GM12878 (cell line): ENCODE measurements at regions not wholly inside any gene's neighbourhood (a gene's known extent, or its start where the extent isn't known, plus 50 kb on each side); places are given as distances from the start of the nearest gene placed in this dataset.

Source experiments
- ATAC-seq: fragments of 200-7000 bp; cut with Tn5 transposase; 3 replicates; pipeline ENCODE4 v1.9.1; 2020; ENCODE audit warnings: mild to moderate bottlenecking, moderate library complexity
- BruUV-seq: library from RNA; stranded (reverse); fragments of 400-500 nt; replicated peaks from 2 replicates; lab custom pipeline; 2021; lab: Mats Ljungman, UMichigan
- CTCF ChIA-PET: fragments of 300-600 bp; sonication (Branson Sonifier 250); formaldehyde crosslinking; extraction: SDS; loops from one replicate; lab custom pipeline; 2021; ENCODE audit warnings: inconsistent platforms; lab: Yijun Ruan, JAX
- POLR2A ChIA-PET: fragments of 350-600 bp; formaldehyde crosslinking; extraction: SDS; loops from one replicate; lab custom pipeline; 2021; ENCODE audit warnings: inconsistent platforms; lab: Charles Lee
- RAD21 ChIA-PET: fragments of 300-600 bp; sonication (Branson Sonifier 250); formaldehyde crosslinking; loops from one replicate; lab custom pipeline; 2023; ENCODE audit warnings: antibody characterized with exemption; ENCODE audit not compliant: unreplicated experiment; lab: Charles Lee
- SMC1A ChIA-PET: fragments of 300-600 bp; sonication (Branson Sonifier 250); formaldehyde crosslinking; loops from one replicate; lab custom pipeline; 2023; ENCODE audit not compliant: unreplicated experiment, uncharacterized antibody; lab: Charles Lee
- DNase-seq: peaks from one replicate; pipeline ENCODE4 v3.0.0-alpha.2; 2011; ENCODE audit warnings: low read depth, low spot score
- FAIRE-seq: peaks from 3 replicates; lab custom pipeline; 2011; peaks lifted over from hg19 to GRCh38; lab: Jason Lieb, UNC
- H2AFZ ChIP-seq: 2 replicates; pipeline ENCODE4 v1.6.0; 2011; ENCODE audit warnings: low read depth, low read length, control low read depth; ENCODE audit not compliant: control insufficient read depth
- H3K27ac ChIP-seq: 2 replicates; pipeline ENCODE4 v1.5.1; 2011; ENCODE audit warnings: control low read depth; ENCODE audit not compliant: control insufficient read depth, insufficient read depth
- H3K27me3 ChIP-seq, 2 experiments: replicated peaks in 1 of 2; 2 replicates each; pipeline versions ENCODE4 v1.6.0 to v1.6.1; 2011; ENCODE audit warnings: low read length in 1 of 2; ENCODE audit not compliant: control insufficient read depth in 2 of 2, insufficient read depth in 2 of 2
- H3K36me3 ChIP-seq, 2 experiments: 2 replicates each; pipeline ENCODE4 v1.5.1; 2011; ENCODE audit warnings: low read length in 1 of 2; ENCODE audit not compliant: control insufficient read depth in 2 of 2, insufficient read depth in 2 of 2
- H3K4me1 ChIP-seq: 2 replicates; pipeline ENCODE4 v1.6.1; 2011; ENCODE audit warnings: mild to moderate bottlenecking, low read length, moderate library complexity, mixed read lengths; ENCODE audit not compliant: control insufficient read depth, insufficient read depth
- H3K4me2 ChIP-seq: 2 replicates; pipeline ENCODE4 v1.6.0; 2011; ENCODE audit warnings: control low read depth; ENCODE audit not compliant: control insufficient read depth, insufficient read depth
- H3K4me3 ChIP-seq: fragments of 200-600 bp; sonication (generic); 2 replicates; pipeline ENCODE4 v1.5.1; 2016
- H3K79me2 ChIP-seq: 2 replicates; pipeline ENCODE4 v1.6.0; 2011; ENCODE audit warnings: low read length; ENCODE audit not compliant: control insufficient read depth, insufficient read depth
- H3K9ac ChIP-seq: 2 replicates; pipeline ENCODE4 v1.8.0; 2011; ENCODE audit warnings: low read length, control low read depth, mixed read lengths; ENCODE audit not compliant: control insufficient read depth, insufficient read depth
- H3K9me3 ChIP-seq: replicated peaks from 3 replicates; pipeline ENCODE4 v1.5.1; 2011; ENCODE audit warnings: mild to moderate bottlenecking, low read length; ENCODE audit not compliant: control insufficient read depth, insufficient read depth
- H4K20me1 ChIP-seq: 2 replicates; pipeline ENCODE4 v1.6.0; 2011; ENCODE audit not compliant: control insufficient read depth, insufficient read depth
- GATAD2B ChIP-seq: fragments of 450-650 bp; conservative IDR thresholded peaks from 2 replicates; pipeline ENCODE4 v1.6.1; 2017; ENCODE audit warnings: low read depth, mild to moderate bottlenecking, moderate library complexity
- LARP7 ChIP-seq: fragments of 450-650 bp; IDR thresholded peaks from 2 replicates; pipeline ENCODE4 v1.6.1; 2017; ENCODE audit warnings: mild to moderate bottlenecking
- NRF1 ChIP-seq: conservative IDR thresholded peaks from 2 replicates; pipeline ENCODE4 v1.6.1; 2011; ENCODE audit warnings: mild to moderate bottlenecking, low read depth, low read length, improper control_type of control experiment
- SPI1 ChIP-seq: IDR thresholded peaks from 2 replicates; pipeline ENCODE4 v1.6.1; 2011; ENCODE audit warnings: low read depth, mild to moderate bottlenecking, low read length, moderate library complexity, borderline replicate concordance; ENCODE audit not compliant: insufficient read depth
- STAT1 ChIP-seq: fragments of 450-650 bp; conservative IDR thresholded peaks from 2 replicates; pipeline ENCODE4 v1.6.1; 2014; ENCODE audit warnings: antibody characterized with exemption, mild to moderate bottlenecking
- SUPT20H ChIP-seq: IDR thresholded peaks from 2 replicates; pipeline ENCODE4 v1.6.1; 2011; ENCODE audit warnings: low read depth, mild to moderate bottlenecking, low read length, moderate library complexity, borderline replicate concordance; ENCODE audit not compliant: control insufficient read depth
- TCF12 ChIP-seq: IDR thresholded peaks from 2 replicates; pipeline ENCODE4 v1.6.1; 2011; ENCODE audit warnings: low read depth, mild to moderate bottlenecking, low read length
- WGBS: methylation state at CpG from one replicate; pipeline ENCODE4 v1.1.6; 2016; ENCODE audit warnings: low lambda C conversion rate; ENCODE audit not compliant: insufficient replicate concordance, insufficient coverage; ENCODE audit errors: missing lambda C conversion rate; 5-methylcytosine and 5-hydroxymethylcytosine counted together
- in situ Hi-C: fragments of 300-500 bp; cut with MboI; formaldehyde crosslinking; loops from 9 replicates; pipeline ENCODE4 v1.14.3; 2018; ENCODE audit warnings: mixed read lengths
- intact Hi-C: fragments of 100-400 bp; cut with micrococcal nuclease; formaldehyde crosslinking; loops from one replicate; pipeline ENCODE4 v1.14.2; 2022; ENCODE audit not compliant: unreplicated experiment
- TF ChIP-seq, protein P1 (sequence below): fragments of 450-650 bp; IDR thresholded peaks from 2 replicates; pipeline ENCODE4 v1.6.1; 2017; ENCODE audit warnings: low read depth, mild to moderate bottlenecking, moderate library complexity

GRCh38 chr11:33488971-33489370 is 211.7 kb downstream of the C11orf91 start:
- H4K20me1 ChIP-seq, result no peaks in the 10 kb centered on the region
- H3K79me2 ChIP-seq, result no peaks in the 10 kb centered on the region
- DNase-seq (no peak), FAIRE-seq (no peak), ATAC-seq (no peak)
- H3K9ac ChIP-seq, result no peak overlapping the region
- H3K27ac ChIP-seq, result no peak overlapping the region
- POLR2A ChIA-PET, result no interaction called here
- no peak overlapping the region for H3K4me3 ChIP-seq
- intact Hi-C loops, result no loop called here
- H3K27me3 ChIP-seq, result no peaks in the 10 kb centered on the region
- no peaks in the 10 kb centered on the region; the same call in 2 of the 3 replicates for H3K9me3 ChIP-seq
- no peaks in the 10 kb centered on the region for H3K36me3 ChIP-seq
- CTCF ChIA-PET, result no interaction called here
- BruUV-seq, result no TSS peak
- no peak overlapping the region for H2AFZ ChIP-seq
- in situ Hi-C loops, result no loop called here
- H3K4me2 ChIP-seq, result no peak overlapping the region
- WGBS, result 13% methylated on average over 3 of the region's 3 CpGs
- TF ChIP-seq NRF1 (no peak), SPI1 (no peak), GATAD2B (no peak), STAT1 (no peak), LARP7 (no peak), SUPT20H (no peak)
- H3K4me1 ChIP-seq, result no peaks in the 10 kb centered on the region
- RAD21 ChIA-PET, result no interaction called here
- SMC1A ChIA-PET, result no interaction called here

GRCh38 chr11:33480626-33481025 is 220.0 kb downstream of the C11orf91 start:
- Histone ChIP-seq H3K9me3 (no peaks in the 10 kb centered on the region; the same call in 2 of the 3 replicates), H3K4me1 (peaks cover 3% of the 10 kb centered on the region; the same call in 1 of the 2 replicates), H3K79me2 (no peaks in the 10 kb centered on the region), H3K27ac (no peak overlapping the region), H3K36me3 (no peaks in the 10 kb centered on the region), H3K27me3 (no peaks in the 10 kb centered on the region; a peak in 1 of 4 replicates), H4K20me1 (no peaks in the 10 kb centered on the region), H3K4me3 (no peak overlapping the region), H2AFZ (no peak overlapping the region), H3K4me2 (no peak overlapping the region), H3K9ac (no peak overlapping the region)
- FAIRE-seq (no peak), ATAC-seq (no peak), DNase-seq (no peak)
- ChIA-PET RAD21 (no interaction called here), POLR2A (no interaction called here), SMC1A (interaction anchor here (1.4 kb wide), 1 partner anchor 29 kb away, joined by 4 read pairs; no protein-coding TSS in a partner anchor), CTCF (no interaction called here)
- in situ Hi-C loops, result no loop called here
- BruUV-seq, result no TSS peak
- intact Hi-C loops, result no loop called here
- TF ChIP-seq, protein P1, sequence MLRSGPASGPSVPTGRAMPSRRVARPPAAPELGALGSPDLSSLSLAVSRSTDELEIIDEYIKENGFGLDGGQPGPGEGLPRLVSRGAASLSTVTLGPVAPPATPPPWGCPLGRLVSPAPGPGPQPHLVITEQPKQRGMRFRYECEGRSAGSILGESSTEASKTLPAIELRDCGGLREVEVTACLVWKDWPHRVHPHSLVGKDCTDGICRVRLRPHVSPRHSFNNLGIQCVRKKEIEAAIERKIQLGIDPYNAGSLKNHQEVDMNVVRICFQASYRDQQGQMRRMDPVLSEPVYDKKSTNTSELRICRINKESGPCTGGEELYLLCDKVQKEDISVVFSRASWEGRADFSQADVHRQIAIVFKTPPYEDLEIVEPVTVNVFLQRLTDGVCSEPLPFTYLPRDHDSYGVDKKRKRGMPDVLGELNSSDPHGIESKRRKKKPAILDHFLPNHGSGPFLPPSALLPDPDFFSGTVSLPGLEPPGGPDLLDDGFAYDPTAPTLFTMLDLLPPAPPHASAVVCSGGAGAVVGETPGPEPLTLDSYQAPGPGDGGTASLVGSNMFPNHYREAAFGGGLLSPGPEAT, result no peak
- no peak for TF ChIP-seq TCF12
- WGBS, result 43% methylated on average over 3 of the region's 3 CpGs
